Mesenchymal stem cell (in vitro differentiated cells and primary cell): ENCODE measurements at regions not wholly inside any gene's neighbourhood (a gene's known extent, or its start where the extent isn't known, plus 50 kb on each side); places are given as distances from the start of the nearest gene placed in this dataset.

ENCODE experiments used
- DNase-seq: peaks from one replicate; pipeline ENCODE4 v3.0.0-alpha.2; 2013
- H2AFZ ChIP-seq: one replicate; pipeline ENCODE4 v1.6.1; 2013; ENCODE audit warnings: low read depth, mild to moderate bottlenecking, control low read depth, inconsistent platforms, low read length, moderate library complexity
- H2AK5ac ChIP-seq: 2 replicates; pipeline ENCODE4 v1.6.1; 2013; ENCODE audit warnings: low read length, moderate library complexity, mild to moderate bottlenecking, inconsistent platforms; ENCODE audit not compliant: severe bottlenecking
- H2BK120ac ChIP-seq: one replicate; pipeline ENCODE4 v1.6.1; 2013; ENCODE audit warnings: low read depth, mild to moderate bottlenecking, inconsistent platforms, low read length, moderate library complexity
- H2BK12ac ChIP-seq, 2 experiments: one replicate each; pipeline ENCODE4 v1.6.1; 2013; ENCODE audit warnings: inconsistent platforms in 2 of 2, low read length in 2 of 2, mild to moderate bottlenecking in 2 of 2, moderate library complexity in 2 of 2, control low read depth in 1 of 2
- H2BK15ac ChIP-seq: one replicate; pipeline ENCODE4 v1.6.1; 2013; ENCODE audit warnings: mild to moderate bottlenecking, low read depth, inconsistent platforms; ENCODE audit not compliant: poor library complexity, severe bottlenecking
- H2BK5ac ChIP-seq: 2 replicates; pipeline ENCODE4 v1.6.1; 2013; ENCODE audit warnings: low read depth, mild to moderate bottlenecking, low read length, control low read depth, inconsistent platforms; ENCODE audit not compliant: poor library complexity, severe bottlenecking
- H3K14ac ChIP-seq, 2 experiments: one replicate each; pipeline ENCODE4 v1.6.1; 2013; ENCODE audit warnings: inconsistent platforms in 2 of 2, low read length in 2 of 2, control low read depth in 1 of 2, mild to moderate bottlenecking in 1 of 2, moderate library complexity in 1 of 2
- H3K18ac ChIP-seq, 2 experiments: one replicate each; pipeline ENCODE4 v1.6.1; 2013; ENCODE audit warnings: inconsistent platforms in 2 of 2, low read length in 2 of 2, control low read depth in 1 of 2, low read depth in 1 of 2, mild to moderate bottlenecking in 1 of 2
- H3K23ac ChIP-seq, 2 experiments: one replicate each; pipeline ENCODE4 v1.6.1; 2013; ENCODE audit warnings: inconsistent platforms in 2 of 2, low read length in 2 of 2, mild to moderate bottlenecking in 2 of 2, moderate library complexity in 2 of 2, control low read depth in 1 of 2
- H3K27ac ChIP-seq: 2 replicates; pipeline ENCODE4 v1.5.1; 2013; ENCODE audit warnings: mild to moderate bottlenecking, moderate library complexity, low read length, control low read depth, inconsistent platforms; ENCODE audit not compliant: poor library complexity, severe bottlenecking
- H3K27me3 ChIP-seq, 2 experiments: 2 replicates each; pipeline versions ENCODE4 v1.6.1 to v1.7.0; 2013; ENCODE audit warnings: low read length in 2 of 2, mild to moderate bottlenecking in 2 of 2, moderate library complexity in 2 of 2, control low read depth in 1 of 2, inconsistent platforms in 1 of 2; ENCODE audit not compliant: control insufficient read depth in 1 of 2, insufficient read depth in 1 of 2
- H3K36me3 ChIP-seq, 2 experiments: 2 replicates each; pipeline versions ENCODE4 v1.6.1 to v1.7.0; 2013; ENCODE audit warnings: low read length in 2 of 2, control low read depth in 1 of 2, inconsistent platforms in 1 of 2, low read depth in 1 of 2, mild to moderate bottlenecking in 1 of 2; ENCODE audit not compliant: insufficient read depth in 2 of 2, control insufficient read depth in 1 of 2
- H3K4ac ChIP-seq, 2 experiments: one replicate each; pipeline ENCODE4 v1.6.1; 2013; ENCODE audit warnings: inconsistent platforms in 2 of 2, low read length in 2 of 2, mild to moderate bottlenecking in 2 of 2, moderate library complexity in 2 of 2, control low read depth in 1 of 2, low read depth in 1 of 2
- H3K4me1 ChIP-seq: 2 replicates; pipeline ENCODE4 v1.6.1; 2013; ENCODE audit warnings: low read depth, low read length, control low read depth; ENCODE audit not compliant: control insufficient read depth, insufficient read depth
- H3K4me2 ChIP-seq: 2 replicates; pipeline ENCODE4 v1.6.1; 2013; ENCODE audit warnings: low read length, mild to moderate bottlenecking, inconsistent platforms; ENCODE audit not compliant: poor library complexity, severe bottlenecking
- H3K4me3 ChIP-seq, 2 experiments: 2 replicates each; pipeline versions ENCODE4 v1.5.1 to v1.7.0; 2013; ENCODE audit warnings: low read length in 2 of 2, mild to moderate bottlenecking in 2 of 2, control low read depth in 1 of 2, low read depth in 1 of 2; ENCODE audit not compliant: insufficient read depth in 1 of 2
- H3K79me1 ChIP-seq: replicated peaks from 2 replicates; pipeline ENCODE4 v1.6.1; 2013; ENCODE audit warnings: mild to moderate bottlenecking, control low read depth, low read length, inconsistent platforms; ENCODE audit not compliant: poor library complexity, severe bottlenecking
- H3K9ac ChIP-seq: 2 replicates; pipeline ENCODE4 v1.7.0; 2013; ENCODE audit warnings: mild to moderate bottlenecking, low read length, moderate library complexity
- H3K9me3 ChIP-seq: 2 replicates; pipeline ENCODE4 v1.7.0; 2013; ENCODE audit warnings: mild to moderate bottlenecking, low read length; ENCODE audit not compliant: control insufficient read depth
- H4K8ac ChIP-seq: one replicate; pipeline ENCODE4 v1.6.1; 2013; ENCODE audit warnings: inconsistent platforms, mild to moderate bottlenecking, low read length, moderate library complexity
- H4K91ac ChIP-seq: one replicate; pipeline ENCODE4 v1.6.1; 2013; ENCODE audit warnings: mild to moderate bottlenecking, low read length, inconsistent platforms
- WGBS: methylation state at CpG from one replicate; pipeline ENCODE4 v1.1.7; 2013; ENCODE audit warnings: mixed read lengths; 5-methylcytosine and 5-hydroxymethylcytosine counted together

GRCh38 chr6:128801621-128802020, 81.3 kb upstream of the LAMA2 start:
- Histone ChIP-seq H2AFZ (no peak overlapping the region), H2AK5ac (no peak overlapping the region), H2BK5ac (no peak overlapping the region), H3K14ac (no peak overlapping the region), H3K27me3 (no peaks in the 10 kb centered on the region), H4K8ac (no peak overlapping the region), H3K27ac (no peak overlapping the region), H3K79me1 (no peaks in the 10 kb centered on the region), H3K9me3 (peaks cover 6% of the 10 kb centered on the region), H4K91ac (no peak overlapping the region), H3K4me2 (no peak overlapping the region), H2BK120ac (no peak overlapping the region), H2BK12ac (no peak overlapping the region), H2BK15ac (no peak overlapping the region), H3K4ac (no peak overlapping the region), H3K4me1 (no peaks in the 10 kb centered on the region), H3K18ac (no peak overlapping the region), H3K4me3 (no peak overlapping the region), H3K23ac (no peak overlapping the region), H3K36me3 (no peaks in the 10 kb centered on the region), H3K9ac (no peak overlapping the region)
- DNase-seq: no peak

GRCh38 chr6:128784266-128784665, 98.7 kb upstream of the LAMA2 start:
- H3K36me3 ChIP-seq: no peaks in the 10 kb centered on the region
- no peak overlapping the region for H2BK120ac ChIP-seq
- no peaks in the 10 kb centered on the region for H3K79me1 ChIP-seq
- no peaks in the 10 kb centered on the region for H3K9me3 ChIP-seq
- no peak overlapping the region for H3K23ac ChIP-seq
- H3K18ac ChIP-seq: no peak overlapping the region
- H3K4me2 ChIP-seq: no peak overlapping the region
- WGBS: 88% methylated on average over 1 of the region's 3 CpGs
- H4K8ac ChIP-seq: no peak overlapping the region
- no peak overlapping the region for H2AFZ ChIP-seq
- H2BK12ac ChIP-seq: no peak overlapping the region
- H3K14ac ChIP-seq: no peak overlapping the region
- H3K27me3 ChIP-seq: no peaks in the 10 kb centered on the region
- no peak overlapping the region for H3K4ac ChIP-seq
- no peak overlapping the region for H2BK15ac ChIP-seq
- H3K27ac ChIP-seq: no peak overlapping the region
- no peak overlapping the region for H4K91ac ChIP-seq
- no peak overlapping the region for H3K9ac ChIP-seq
- DNase-seq: no peak
- no peak overlapping the region for H3K4me3 ChIP-seq
- no peaks in the 10 kb centered on the region for H3K4me1 ChIP-seq
- H2BK5ac ChIP-seq: no peak overlapping the region
- H2AK5ac ChIP-seq: no peak overlapping the region

- no peak overlapping the region for H3K4ac ChIP-seq
- H4K91ac ChIP-seq: no peak overlapping the region
- H3K27me3 ChIP-seq: no peaks in the 10 kb centered on the region
- H2AK5ac ChIP-seq: no peak overlapping the region
- H3K36me3 ChIP-seq: no peaks in the 10 kb centered on the region
- H2BK5ac ChIP-seq: no peak overlapping the region
- H3K18ac ChIP-seq: no peak overlapping the region
- no peak overlapping the region for H2BK120ac ChIP-seq
- H3K9ac ChIP-seq: no peak overlapping the region
- no peak overlapping the region for H3K23ac ChIP-seq
- peaks cover 9% of the 10 kb centered on the region for H3K9me3 ChIP-seq
- 56% methylated on average over 1 of the region's 2 CpGs for WGBS
- H2BK12ac ChIP-seq: no peak overlapping the region
- H3K4me3 ChIP-seq: no peak overlapping the region
- no peak overlapping the region for H2AFZ ChIP-seq
- no peaks in the 10 kb centered on the region for H3K79me1 ChIP-seq
- H3K4me1 ChIP-seq: no peaks in the 10 kb centered on the region
- H4K8ac ChIP-seq: no peak overlapping the region
- DNase-seq: no peak
- H3K14ac ChIP-seq: no peak overlapping the region
- H3K27ac ChIP-seq: no peak overlapping the region
- H3K4me2 ChIP-seq: no peak overlapping the region
- no peak overlapping the region for H2BK15ac ChIP-seq
Measured at GRCh38 chr6:128768187-128768586, 114.8 kb upstream of the LAMA2 start.

- Histone ChIP-seq H3K4me2 (no peak overlapping the region), H3K4me3 (no peak overlapping the region), H2AK5ac (no peak overlapping the region), H3K18ac (no peak overlapping the region), H2AFZ (no peak overlapping the region), H4K8ac (no peak overlapping the region), H3K9me3 (peaks cover 9% of the 10 kb centered on the region), H3K14ac (no peak overlapping the region), H2BK5ac (no peak overlapping the region), H3K36me3 (no peaks in the 10 kb centered on the region), H2BK120ac (no peak overlapping the region), H2BK15ac (no peak overlapping the region), H3K23ac (no peak overlapping the region), H3K27ac (no peak overlapping the region), H3K4ac (no peak overlapping the region), H3K4me1 (no peaks in the 10 kb centered on the region), H4K91ac (no peak overlapping the region), H2BK12ac (no peak overlapping the region), H3K79me1 (no peaks in the 10 kb centered on the region), H3K9ac (no peak overlapping the region), H3K27me3 (no peaks in the 10 kb centered on the region)
- WGBS: 63% methylated on average over 1 of the region's 1 CpG
- no peak for DNase-seq
Measured at GRCh38 chr6:128767705-128768104, 115.2 kb upstream of the LAMA2 start.
